ENCODE measurements at regions not wholly inside any gene's neighbourhood (a gene's known extent, or its start where the extent isn't known, plus 50 kb on each side); places are given as distances from the start of the nearest gene placed in this dataset.
"Not testable (repeated sequence)": the region's sequence is repeated elsewhere in the genome, so short reads cannot be mapped to it uniquely, and the experiment has no call there.

- no peak for DNase-seq (ENCODE audit: unreplicated experiment)
- POLR2A ChIA-PET: no interaction called here
- Mint-ChIP-seq H3K27ac (ENCODE audit: low read depth, unreplicated experiment) (no peak overlapping the region), H3K27me3 (ENCODE audit: insufficient read depth, unreplicated experiment) (no peaks in the 10 kb centered on the region), H3K36me3 (ENCODE audit: insufficient read depth, unreplicated experiment) (peaks cover 6% of the 10 kb centered on the region), H3K4me1 (ENCODE audit: insufficient read depth, unreplicated experiment) (no peaks in the 10 kb centered on the region), H3K4me3 (ENCODE audit: unreplicated experiment) (no peak overlapping the region), H3K9me3 (ENCODE audit: unreplicated experiment) (peaks cover 30% of the 10 kb centered on the region)
- CTCF ChIA-PET: no interaction called here
- intact Hi-C loops (cut with micrococcal nuclease): no loop called here
- no peak for TF ChIP-seq CTCF (IDR thresholded peaks at IDR 0.05; ENCODE audit: unreplicated experiment)
- BruUV-seq (replicated peaks): no TSS peak
Measured at GRCh38 chr19:34573226-34573864, 91.8 kb downstream of the WTIP start.

GRCh38 chr19:34570140-34570539, 88.6 kb downstream of the WTIP start:
- CTCF ChIA-PET; BruUV-seq (replicated peaks): not testable (repeated sequence)
- peaks cover 32% of the 10 kb centered on the region for H3K9me3 Mint-ChIP-seq (ENCODE audit: unreplicated experiment)

GRCh38 chr19:34562344-34562743, 80.8 kb downstream of the WTIP start:
- H3K36me3 Mint-ChIP-seq (ENCODE audit: insufficient read depth, unreplicated experiment); H3K4me3 Mint-ChIP-seq (ENCODE audit: unreplicated experiment); H3K27me3 Mint-ChIP-seq (ENCODE audit: insufficient read depth, unreplicated experiment); H3K27ac Mint-ChIP-seq (ENCODE audit: low read depth, unreplicated experiment); DNase-seq (ENCODE audit: unreplicated experiment); POLR2A ChIA-PET; BruUV-seq (replicated peaks); CTCF ChIA-PET; intact Hi-C loops (cut with micrococcal nuclease); H3K4me1 Mint-ChIP-seq (ENCODE audit: insufficient read depth, unreplicated experiment): not testable (repeated sequence)
- peaks cover 24% of the 10 kb centered on the region for H3K9me3 Mint-ChIP-seq (ENCODE audit: unreplicated experiment)

More at GRCh38 chr19:34570140-34570539, 88.6 kb downstream of the WTIP start:
- H3K4me1 Mint-ChIP-seq (ENCODE audit: insufficient read depth, unreplicated experiment); H3K27me3 Mint-ChIP-seq (ENCODE audit: insufficient read depth, unreplicated experiment); intact Hi-C loops (cut with micrococcal nuclease); DNase-seq (ENCODE audit: unreplicated experiment); H3K36me3 Mint-ChIP-seq (ENCODE audit: insufficient read depth, unreplicated experiment); POLR2A ChIA-PET; H3K4me3 Mint-ChIP-seq (ENCODE audit: unreplicated experiment); H3K27ac Mint-ChIP-seq (ENCODE audit: low read depth, unreplicated experiment): not testable (repeated sequence)

All from MCF 10A (cell line).